Stomach (tissue), 8 donors: ENCODE measurements at regions not wholly inside any gene's neighbourhood (a gene's known extent, or its start where the extent isn't known, plus 50 kb on each side); places are given as distances from the start of the nearest gene placed in this dataset.
A peak's percentile ranks its signal among the peaks of the same experiment; 100 is the strongest.

Experiments
- DNase-seq, 2 donors: peaks; one replicate each; pipeline versions ENCODE4 v3.0.0 to v3.0.0-alpha.2; 2013 to 2019
- H3K27ac ChIP-seq, 5 donors: fragments of 200-600 bp in 4 of 5; sonication (generic) in 4 of 5; one replicate each; pipeline ENCODE4 v1.5.1; 2013 to 2019; ENCODE audit warnings: mild to moderate bottlenecking in 1 of 5, moderate library complexity in 1 of 5
- H3K27me3 ChIP-seq, 3 donors: fragments of 200-600 bp; sonication (generic); one replicate each; pipeline ENCODE4 v1.5.1; 2017 to 2019; ENCODE audit warnings: mixed run types in 1 of 3
- H3K36me3 ChIP-seq, 4 donors: fragments of 200-600 bp; sonication (generic); 1 replicate in 3 of 4; 2 replicates in 1 of 4; pipeline ENCODE4 v1.5.1; 2016 to 2019
- H3K4me1 ChIP-seq, 4 donors: fragments of 200-600 bp; sonication (generic); one replicate each; pipeline ENCODE4 v1.5.1; 2016 to 2019
- H3K4me3 ChIP-seq, 4 donors: fragments of 200-600 bp; sonication (generic) in 3 of 4; one replicate each; pipeline ENCODE4 v1.5.1; 2016 to 2019; ENCODE audit warnings: mild to moderate bottlenecking in 1 of 4
- H3K9me3 ChIP-seq, 4 donors: fragments of 200-600 bp; sonication (generic); one replicate each; pipeline ENCODE4 v1.5.1; 2016 to 2019
- EP300 ChIP-seq: sonication (generic); formaldehyde crosslinking; IDR thresholded peaks from one replicate; pipeline ENCODE4 v1.6.1; 2017; ENCODE audit warnings: antibody characterized with exemption
- POLR2A ChIP-seq, 4 donors: fragments of 450-650 bp; IDR thresholded peaks; one replicate each; pipeline ENCODE4 v1.6.1; 2016; ENCODE audit warnings: antibody characterized with exemption in 4 of 4, control low read depth in 2 of 4, mild to moderate bottlenecking in 1 of 4, moderate library complexity in 1 of 4
- POLR2AphosphoS5 ChIP-seq, 3 donors: sonication (generic); formaldehyde crosslinking; IDR thresholded peaks; one replicate each; pipeline ENCODE4 v1.6.1; 2016; ENCODE audit warnings: antibody characterized with exemption in 3 of 3
- WGBS, 5 donors: extraction: QIAGEN DNeasy Blood & Tissue Kit in 3 of 5; methylation state at CpG; one replicate each; pipeline versions ENCODE4 v1.1.5 to v1.1.7; 2013 to 2018; 5-methylcytosine and 5-hydroxymethylcytosine counted together
- intact Hi-C: fragments of 100-400 bp; cut with DNase I; formaldehyde crosslinking; loops from one replicate; pipeline ENCODE4 v1.15.1; 2023; ENCODE audit warnings: low total_unique reads
- TF ChIP-seq, protein P1 (sequence below), 7 experiments: fragments of 450-650 bp in 4 of 7; fragments of 200-600 bp in 3 of 7; sonication (generic) in 3 of 7; IDR thresholded peaks; one replicate each; pipeline ENCODE4 v1.5.1; 2016 to 2019; ENCODE audit warnings: antibody characterized with exemption in 7 of 7, control low read depth in 2 of 7, mild to moderate bottlenecking in 1 of 7
- donor health status: healthy with polysubstance abuse.
- donor health status: Bipolar disorder and iron deficiency.
- donor health status: healthy.

DNA sequence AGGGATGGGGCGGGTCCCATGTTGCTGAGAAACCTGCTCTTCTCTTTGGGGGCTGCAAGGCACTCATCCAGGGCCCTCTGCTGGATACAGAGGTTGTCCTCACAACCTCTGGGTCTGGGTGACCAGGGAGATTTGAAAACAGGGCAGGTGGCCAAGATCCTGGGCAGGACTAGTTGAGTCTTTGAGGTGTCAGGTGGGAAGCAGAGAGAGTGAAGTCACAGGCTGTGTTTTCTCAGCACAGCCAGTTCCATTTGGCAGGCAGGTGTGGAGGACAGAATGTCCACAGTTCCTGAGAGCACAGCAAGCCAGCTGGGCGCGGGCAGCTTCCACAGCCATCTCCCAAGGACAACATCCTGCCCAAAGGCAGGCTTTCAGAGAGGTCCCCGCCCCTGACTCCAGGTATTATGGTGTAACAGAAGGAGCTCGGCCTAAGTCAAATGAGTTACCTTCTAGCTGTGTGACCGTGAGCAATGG lies 118.8 kb downstream of the NUFIP1 start:
- TF ChIP-seq POLR2A (IDR thresholded peaks at IDR 0.05) = no peak
- TF ChIP-seq, protein P1, sequence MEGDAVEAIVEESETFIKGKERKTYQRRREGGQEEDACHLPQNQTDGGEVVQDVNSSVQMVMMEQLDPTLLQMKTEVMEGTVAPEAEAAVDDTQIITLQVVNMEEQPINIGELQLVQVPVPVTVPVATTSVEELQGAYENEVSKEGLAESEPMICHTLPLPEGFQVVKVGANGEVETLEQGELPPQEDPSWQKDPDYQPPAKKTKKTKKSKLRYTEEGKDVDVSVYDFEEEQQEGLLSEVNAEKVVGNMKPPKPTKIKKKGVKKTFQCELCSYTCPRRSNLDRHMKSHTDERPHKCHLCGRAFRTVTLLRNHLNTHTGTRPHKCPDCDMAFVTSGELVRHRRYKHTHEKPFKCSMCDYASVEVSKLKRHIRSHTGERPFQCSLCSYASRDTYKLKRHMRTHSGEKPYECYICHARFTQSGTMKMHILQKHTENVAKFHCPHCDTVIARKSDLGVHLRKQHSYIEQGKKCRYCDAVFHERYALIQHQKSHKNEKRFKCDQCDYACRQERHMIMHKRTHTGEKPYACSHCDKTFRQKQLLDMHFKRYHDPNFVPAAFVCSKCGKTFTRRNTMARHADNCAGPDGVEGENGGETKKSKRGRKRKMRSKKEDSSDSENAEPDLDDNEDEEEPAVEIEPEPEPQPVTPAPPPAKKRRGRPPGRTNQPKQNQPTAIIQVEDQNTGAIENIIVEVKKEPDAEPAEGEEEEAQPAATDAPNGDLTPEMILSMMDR (IDR thresholded peaks at IDR 0.05) = peak in 2 of 7 experiments; percentile 14 to 19
- TF ChIP-seq POLR2AphosphoS5 (IDR thresholded peaks at IDR 0.05) = peak; percentile 56 to 86 (median 86)
- peak; percentile 70 to 95 for DNase-seq
- H3K4me3 ChIP-seq = no peak overlapping the region
- no peaks in the 10 kb centered on the region for H3K9me3 ChIP-seq
- H3K36me3 ChIP-seq = no peaks in the 10 kb centered on the region
- peaks cover 11 to 42% (median 21%) of the 10 kb centered on the region in 4 donors for H3K4me1 ChIP-seq
- H3K27me3 ChIP-seq = no peaks in the 10 kb centered on the region
- H3K27ac ChIP-seq = peak overlapping the region; percentile 55 to 85 (median 73)
- WGBS, 5 donors = 23 to 59% (median 46%) methylated on average over 4 to 6 of the region's 6 CpGs
- intact Hi-C loops = no loop called here

DNA sequence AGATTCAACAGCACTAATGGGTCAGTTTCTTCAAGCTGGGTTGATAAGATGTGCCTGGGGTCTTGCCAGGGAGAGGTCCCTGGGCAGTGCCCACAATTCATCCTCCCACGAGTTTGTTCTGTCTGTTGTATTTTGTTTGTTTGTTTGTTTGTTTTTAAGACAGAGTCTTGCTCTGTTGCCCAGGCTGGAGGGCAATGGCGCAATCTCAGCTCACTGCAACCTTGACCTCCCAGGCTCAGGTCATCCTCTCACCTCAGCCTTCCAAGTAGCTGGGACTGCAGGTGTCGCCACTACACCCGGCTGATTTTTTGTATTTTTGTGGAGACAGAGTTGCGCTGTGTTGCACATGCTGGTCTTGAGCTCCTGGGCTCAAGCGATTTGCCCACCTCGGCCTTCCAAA lies 120.1 kb downstream of the NUFIP1 start:
- Histone ChIP-seq H3K4me1 (peaks cover 11 to 42% (median 21%) of the 10 kb centered on the region in 4 donors), H3K4me3 (no peak overlapping the region), H3K36me3 (no peaks in the 10 kb centered on the region), H3K27me3 (no peaks in the 10 kb centered on the region), H3K9me3 (no peaks in the 10 kb centered on the region), H3K27ac (peak overlapping the region in 3 of 5 donors; percentile 49 to 84 (median 73))
- DNase-seq = no peak
- TF ChIP-seq, protein P1 (IDR thresholded peaks at IDR 0.05) = no peak
- TF ChIP-seq EP300 (no peak), POLR2AphosphoS5 (IDR thresholded peaks at IDR 0.05) (no peak), POLR2A (IDR thresholded peaks at IDR 0.05) (no peak)
- intact Hi-C loops = no loop called here
- WGBS, 5 donors = 75 to 91% (median 79%) methylated on average over 7 of the region's 7 CpGs

DNA sequence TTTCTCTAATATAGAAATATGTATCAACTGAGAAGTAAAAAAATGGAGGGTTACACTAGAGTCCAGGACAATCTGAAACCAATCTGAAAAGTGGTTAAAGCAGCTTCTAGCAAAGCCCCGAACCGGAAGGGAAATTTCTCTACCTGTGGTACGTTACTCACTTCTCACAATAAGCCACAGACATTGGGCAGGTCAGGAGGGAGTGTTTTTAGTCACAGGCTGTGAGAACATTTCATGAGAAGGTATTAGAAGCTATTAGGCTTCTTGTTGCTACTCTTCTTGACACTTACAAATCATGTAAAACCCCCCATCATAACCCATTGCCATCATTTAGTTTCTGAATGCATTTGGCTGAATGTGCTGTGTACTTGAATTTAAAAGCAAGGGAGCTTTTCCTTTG lies 120.9 kb downstream of the NUFIP1 start:
- DNase-seq = no peak
- 79 to 87% (median 83%) methylated on average over 3 of the region's 3 CpGs for WGBS, 5 donors
- H3K27me3 ChIP-seq = no peaks in the 10 kb centered on the region
- no peak overlapping the region for H3K4me3 ChIP-seq
- intact Hi-C loops = no loop called here
- no peaks in the 10 kb centered on the region for H3K36me3 ChIP-seq
- TF ChIP-seq, protein P1 (IDR thresholded peaks at IDR 0.05) = no peak
- H3K9me3 ChIP-seq = no peaks in the 10 kb centered on the region
- peaks cover 7 to 38% (median 17%) of the 10 kb centered on the region in 4 donors for H3K4me1 ChIP-seq
- H3K27ac ChIP-seq = peak overlapping the region in 2 of 5 donors; percentile 73 to 84

DNA sequence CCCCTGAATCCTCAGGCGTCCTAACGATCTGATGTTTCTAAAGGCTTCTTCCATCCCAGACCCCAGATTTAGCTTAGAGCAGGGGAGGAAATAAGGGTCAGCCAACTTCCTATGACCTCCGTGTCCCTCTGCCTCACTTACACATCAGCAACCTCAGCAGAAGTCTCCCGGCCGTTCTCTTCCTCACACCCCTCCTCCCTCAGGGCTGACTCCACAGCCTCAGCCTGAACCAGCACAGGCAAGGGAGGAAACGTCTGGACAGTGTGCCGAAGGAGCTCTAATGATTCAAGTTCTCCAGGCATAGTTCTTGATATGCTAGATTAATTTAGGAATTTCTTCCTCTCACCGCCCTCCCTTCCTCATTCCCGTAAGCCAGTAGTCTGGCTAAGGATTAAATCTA lies 121.4 kb downstream of the NUFIP1 start:
- Histone ChIP-seq H3K9me3 (no peaks in the 10 kb centered on the region), H3K27me3 (no peaks in the 10 kb centered on the region), H3K36me3 (no peaks in the 10 kb centered on the region), H3K27ac (peak overlapping the region in 1 of 5 donors; percentile 73), H3K4me1 (peaks cover 2 to 33% (median 11%) of the 10 kb centered on the region in 4 donors), H3K4me3 (no peak overlapping the region)
- intact Hi-C loops = no loop called here
- WGBS, 5 donors = 73 to 82% (median 80%) methylated on average over 9 of the region's 9 CpGs
- TF ChIP-seq, protein P1 (IDR thresholded peaks at IDR 0.05) = no peak
- TF ChIP-seq POLR2AphosphoS5 (IDR thresholded peaks at IDR 0.05) (no peak), EP300 (no peak), POLR2A (IDR thresholded peaks at IDR 0.05) (no peak)
- DNase-seq = peak in 1 of 2 donors; percentile 51
